ENCODE measurements at regions not wholly inside any gene's neighbourhood (a gene's known extent, or its start where the extent isn't known, plus 50 kb on each side); places are given as distances from the start of the nearest gene placed in this dataset.

GRCh38 chr20:16107172-16107870, 465.9 kb downstream of the KIF16B start:
- TF ChIP-seq CREB1 (IDR thresholded peaks at IDR 0.05; ENCODE audit: low read depth) (no peak), YY1 (IDR thresholded peaks at IDR 0.05; ENCODE audit: low read depth) (no peak)

GRCh38 chr20:16106191-16106849, 466.9 kb downstream of the KIF16B start:
- TF ChIP-seq USF1 (IDR thresholded peaks at IDR 0.05): no peak
- no peak for TF ChIP-seq TCF12 (IDR thresholded peaks at IDR 0.05; ENCODE audit: low read depth)
- no peak for TF ChIP-seq CREB1 (IDR thresholded peaks at IDR 0.05; ENCODE audit: low read depth)
- TF ChIP-seq CEBPB (IDR thresholded peaks at IDR 0.05): no peak
- no peak for TF ChIP-seq ZBTB7A (IDR thresholded peaks at IDR 0.05; ENCODE audit: low read depth)
- TF ChIP-seq TEAD4 (IDR thresholded peaks at IDR 0.05): no peak
- TF ChIP-seq REST (IDR thresholded peaks at IDR 0.05; ENCODE audit: low read depth): no peak
- TF ChIP-seq RAD21 (IDR thresholded peaks at IDR 0.05; ENCODE audit: low read depth): no peak
- TF ChIP-seq EP300 (IDR thresholded peaks at IDR 0.05; ENCODE audit: borderline replicate concordance): no peak
- TF ChIP-seq FOXM1 (IDR thresholded peaks at IDR 0.05; ENCODE audit: borderline replicate concordance, low read depth): no peak
- TF ChIP-seq MAX (IDR thresholded peaks at IDR 0.05): no peak
- TF ChIP-seq NFIC (IDR thresholded peaks at IDR 0.05): no peak
- no peak for TF ChIP-seq YY1 (IDR thresholded peaks at IDR 0.05; ENCODE audit: low read depth)
- TF ChIP-seq TAF1 (IDR thresholded peaks at IDR 0.05; ENCODE audit: low read depth): no peak
- no peak for TF ChIP-seq EGR1 (IDR thresholded peaks at IDR 0.05)

- no peak for TF ChIP-seq CREB1 (IDR thresholded peaks at IDR 0.05; ENCODE audit: low read depth)
- no peak for TF ChIP-seq ZBTB7A (IDR thresholded peaks at IDR 0.05; ENCODE audit: low read depth)
- no peak for TF ChIP-seq TEAD4 (IDR thresholded peaks at IDR 0.05)
- TF ChIP-seq REST (IDR thresholded peaks at IDR 0.05; ENCODE audit: low read depth): no peak
- TF ChIP-seq NFIC (IDR thresholded peaks at IDR 0.05): no peak
- no peak for TF ChIP-seq FOXM1 (IDR thresholded peaks at IDR 0.05; ENCODE audit: borderline replicate concordance, low read depth)
- no peak for TF ChIP-seq EGR1 (IDR thresholded peaks at IDR 0.05)
- no peak for TF ChIP-seq RAD21 (IDR thresholded peaks at IDR 0.05; ENCODE audit: low read depth)
- TF ChIP-seq USF1 (IDR thresholded peaks at IDR 0.05): no peak
- no peak for TF ChIP-seq CEBPB (IDR thresholded peaks at IDR 0.05)
- no peak for TF ChIP-seq YY1 (IDR thresholded peaks at IDR 0.05; ENCODE audit: low read depth)
Observed at GRCh38 chr20:16104783-16105182, 468.5 kb downstream of the KIF16B start.
